ENCODE measurements at regions not wholly inside any gene's neighbourhood (a gene's known extent, or its start where the extent isn't known, plus 50 kb on each side); places are given as distances from the start of the nearest gene placed in this dataset.

DNA sequence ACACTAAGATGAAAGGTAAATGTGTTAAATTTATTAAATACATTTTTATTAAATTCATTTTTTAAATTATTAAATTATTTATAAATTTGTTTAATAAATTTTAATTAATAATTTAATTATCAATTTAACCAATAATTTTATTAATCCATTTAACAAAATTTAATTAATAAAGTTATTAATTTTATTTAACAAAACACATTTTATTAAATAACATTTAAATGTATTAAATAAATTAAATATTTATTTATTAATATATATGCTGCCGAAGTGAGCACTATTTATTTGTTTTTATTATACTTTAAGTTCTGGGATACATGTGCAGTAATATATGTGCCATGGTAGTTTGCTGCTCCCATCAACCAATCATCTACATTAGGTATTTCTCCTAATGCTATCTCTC, 719.5 kb downstream of the TRIML1 start:
- no peak overlapping the region for H3K56ac ChIP-seq (ENCODE audit: extremely low read depth, insufficient read depth, low read length)
- no peak for DNase-seq
- no peak overlapping the region for H3K14ac ChIP-seq (replicated peaks; ENCODE audit: low read depth, low read length)
- no peak overlapping the region for H2BK120ac ChIP-seq (ENCODE audit: low read depth, low read length)
- no peak overlapping the region for H3K4me2 ChIP-seq (ENCODE audit: low read depth, low read length)
- dilution Hi-C loops (cut with HindIII; ENCODE audit: low sequenced_read_pairs, unreplicated experiment) (no loop called here), intact Hi-C loops (cut with micrococcal nuclease) (no loop called here), in situ Hi-C loops (cut with MboI; ENCODE audit: low sequenced_read_pairs) (no loop called here)
- H2BK20ac ChIP-seq (ENCODE audit: low read depth, low read length) = no peak overlapping the region
- no peak overlapping the region for H3K4ac ChIP-seq (ENCODE audit: low read depth, low read length)
- no peak overlapping the region for H2AFZ ChIP-seq (replicated peaks; ENCODE audit: low read length, poor library complexity)
- no peak overlapping the region for H3K27ac ChIP-seq (ENCODE audit: insufficient read depth, low read length)
- H4K20me1 ChIP-seq (ENCODE audit: insufficient read depth, low read length) = no peaks in the 10 kb centered on the region
- TF ChIP-seq NFE2L2 (IDR thresholded peaks at IDR 0.05; ENCODE audit: low read depth, low read length) = no peak
- TF ChIP-seq, protein P1, sequence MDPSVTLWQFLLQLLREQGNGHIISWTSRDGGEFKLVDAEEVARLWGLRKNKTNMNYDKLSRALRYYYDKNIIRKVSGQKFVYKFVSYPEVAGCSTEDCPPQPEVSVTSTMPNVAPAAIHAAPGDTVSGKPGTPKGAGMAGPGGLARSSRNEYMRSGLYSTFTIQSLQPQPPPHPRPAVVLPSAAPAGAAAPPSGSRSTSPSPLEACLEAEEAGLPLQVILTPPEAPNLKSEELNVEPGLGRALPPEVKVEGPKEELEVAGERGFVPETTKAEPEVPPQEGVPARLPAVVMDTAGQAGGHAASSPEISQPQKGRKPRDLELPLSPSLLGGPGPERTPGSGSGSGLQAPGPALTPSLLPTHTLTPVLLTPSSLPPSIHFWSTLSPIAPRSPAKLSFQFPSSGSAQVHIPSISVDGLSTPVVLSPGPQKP (IDR thresholded peaks at IDR 0.05; ENCODE audit: borderline replicate concordance, low read depth, low read length) = no peak
- no peak for TF ChIP-seq RCOR1 (IDR thresholded peaks at IDR 0.05; ENCODE audit: insufficient replicate concordance, low read length)
- TF ChIP-seq SMC3 (IDR thresholded peaks at IDR 0.05; ENCODE audit: low read depth, low read length) = no peak
- TF ChIP-seq FOS (IDR thresholded peaks at IDR 0.05; ENCODE audit: low read depth, low read length) = no peak
- no peak for TF ChIP-seq MAZ (IDR thresholded peaks at IDR 0.05; ENCODE audit: borderline replicate concordance, low read depth, low read length)
- TF ChIP-seq CHD1 (IDR thresholded peaks at IDR 0.05; ENCODE audit: low read depth, low read length) = no peak
- TF ChIP-seq BHLHE40 (IDR thresholded peaks at IDR 0.05; ENCODE audit: low read depth, low read length) = no peak
- no peak for TF ChIP-seq CEBPB (IDR thresholded peaks at IDR 0.05; ENCODE audit: low read depth, low read length)
- TF ChIP-seq RFX5 (IDR thresholded peaks at IDR 0.05; ENCODE audit: low read depth, low read length) = no peak
- TF ChIP-seq MXI1 (IDR thresholded peaks at IDR 0.05; ENCODE audit: borderline replicate concordance, low read depth, low read length) = no peak
- no peak for TF ChIP-seq RAD21 (IDR thresholded peaks at IDR 0.05; ENCODE audit: low read length)
- TF ChIP-seq, protein P2, sequence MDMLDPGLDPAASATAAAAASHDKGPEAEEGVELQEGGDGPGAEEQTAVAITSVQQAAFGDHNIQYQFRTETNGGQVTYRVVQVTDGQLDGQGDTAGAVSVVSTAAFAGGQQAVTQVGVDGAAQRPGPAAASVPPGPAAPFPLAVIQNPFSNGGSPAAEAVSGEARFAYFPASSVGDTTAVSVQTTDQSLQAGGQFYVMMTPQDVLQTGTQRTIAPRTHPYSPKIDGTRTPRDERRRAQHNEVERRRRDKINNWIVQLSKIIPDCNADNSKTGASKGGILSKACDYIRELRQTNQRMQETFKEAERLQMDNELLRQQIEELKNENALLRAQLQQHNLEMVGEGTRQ (IDR thresholded peaks at IDR 0.05; ENCODE audit: low read depth, low read length) = no peak
- TF ChIP-seq, protein P3, sequence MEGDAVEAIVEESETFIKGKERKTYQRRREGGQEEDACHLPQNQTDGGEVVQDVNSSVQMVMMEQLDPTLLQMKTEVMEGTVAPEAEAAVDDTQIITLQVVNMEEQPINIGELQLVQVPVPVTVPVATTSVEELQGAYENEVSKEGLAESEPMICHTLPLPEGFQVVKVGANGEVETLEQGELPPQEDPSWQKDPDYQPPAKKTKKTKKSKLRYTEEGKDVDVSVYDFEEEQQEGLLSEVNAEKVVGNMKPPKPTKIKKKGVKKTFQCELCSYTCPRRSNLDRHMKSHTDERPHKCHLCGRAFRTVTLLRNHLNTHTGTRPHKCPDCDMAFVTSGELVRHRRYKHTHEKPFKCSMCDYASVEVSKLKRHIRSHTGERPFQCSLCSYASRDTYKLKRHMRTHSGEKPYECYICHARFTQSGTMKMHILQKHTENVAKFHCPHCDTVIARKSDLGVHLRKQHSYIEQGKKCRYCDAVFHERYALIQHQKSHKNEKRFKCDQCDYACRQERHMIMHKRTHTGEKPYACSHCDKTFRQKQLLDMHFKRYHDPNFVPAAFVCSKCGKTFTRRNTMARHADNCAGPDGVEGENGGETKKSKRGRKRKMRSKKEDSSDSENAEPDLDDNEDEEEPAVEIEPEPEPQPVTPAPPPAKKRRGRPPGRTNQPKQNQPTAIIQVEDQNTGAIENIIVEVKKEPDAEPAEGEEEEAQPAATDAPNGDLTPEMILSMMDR (conservative IDR thresholded peaks at IDR 0.05; ENCODE audit: low read depth, low read length) = no peak
- TF ChIP-seq POLR2A (IDR thresholded peaks at IDR 0.05; ENCODE audit: low read depth, low read length) = no peak
- no peak for TF ChIP-seq MAFK (IDR thresholded peaks at IDR 0.05; ENCODE audit: low read depth, low read length)
- no peaks in the 10 kb centered on the region for H3K36me3 ChIP-seq (ENCODE audit: control insufficient read depth, insufficient read depth, low read length)
- H4K91ac ChIP-seq (ENCODE audit: insufficient read depth, low read depth, low read length) = no peak overlapping the region
- no TSS peak for BruUV-seq (replicated peaks)
- H3K9me3 ChIP-seq (ENCODE audit: control insufficient read depth, insufficient read depth, low read length) = no peaks in the 10 kb centered on the region
- H3K9ac ChIP-seq (ENCODE audit: low read depth, low read length) = no peak overlapping the region
- ChIA-PET POLR2A (ENCODE audit: unreplicated experiment) (no interaction called here), CTCF (no interaction called here)
- no peak overlapping the region for H3K23ac ChIP-seq (ENCODE audit: low read depth, low read length)
- H4K8ac ChIP-seq (ENCODE audit: low read depth in 2 of 2, low read length in 2 of 2) = no peak overlapping the region
- H4K5ac ChIP-seq (ENCODE audit: low read depth, low read length) = no peak overlapping the region
- ATAC-seq (ENCODE audit: low read depth) = no peak
- no peak overlapping the region for H2BK15ac ChIP-seq (ENCODE audit: low read depth, low read length)
- no peak overlapping the region for H2BK5ac ChIP-seq (ENCODE audit: low read depth, low read length, poor library complexity, severe bottlenecking)
- no peak overlapping the region for H2AK9ac ChIP-seq (replicated peaks; ENCODE audit: low read depth, low read length, poor library complexity)
- H3K9me1 ChIP-seq (ENCODE audit: insufficient read depth, low read length) = no peaks in the 10 kb centered on the region; the same call in 1 of the 2 replicates
- no CpG with 5 or more reads among the region's 1 CpG for WGBS, 2 experiments (ENCODE audit: extremely low coverage in 2 of 2, insufficient read length in 1 of 2)
- no peak overlapping the region for H3K18ac ChIP-seq (ENCODE audit: low read depth, low read length)
- H3K27me3 ChIP-seq (ENCODE audit: control insufficient read depth, insufficient read depth, low read length) = no peaks in the 10 kb centered on the region
- no peak overlapping the region for H3K4me3 ChIP-seq (ENCODE audit: insufficient read depth, low read depth, low read length)
- H2AK5ac ChIP-seq (ENCODE audit: low read depth, low read length) = no peak overlapping the region
- no peaks in the 10 kb centered on the region for H3K79me1 ChIP-seq (ENCODE audit: low read depth in 1 of 2, low read length in 2 of 2)
- no peaks in the 10 kb centered on the region; the same call in 1 of the 2 replicates for H3K4me1 ChIP-seq (ENCODE audit: control insufficient read depth, insufficient read depth, low read length)

Measured in IMR-90 (cell line).